Medulla oblongata (tissue), 1 donor: ENCODE measurements at regions not wholly inside any gene's neighbourhood (a gene's known extent, or its start where the extent isn't known, plus 50 kb on each side); places are given as distances from the start of the nearest gene placed in this dataset.

Experiments
- DNase-seq: peaks from one replicate; pipeline ENCODE4 v3.0.0-alpha.2; 2015; ENCODE audit errors: extremely low spot score

- no peak for DNase-seq
These were observed 480.3 kb upstream of the KCNMB2 start for GRCh38 chr3:178055939-178056338.

- DNase-seq: no peak
These were observed 479.4 kb upstream of the KCNMB2 start for GRCh38 chr3:178056868-178057267.

DNA sequence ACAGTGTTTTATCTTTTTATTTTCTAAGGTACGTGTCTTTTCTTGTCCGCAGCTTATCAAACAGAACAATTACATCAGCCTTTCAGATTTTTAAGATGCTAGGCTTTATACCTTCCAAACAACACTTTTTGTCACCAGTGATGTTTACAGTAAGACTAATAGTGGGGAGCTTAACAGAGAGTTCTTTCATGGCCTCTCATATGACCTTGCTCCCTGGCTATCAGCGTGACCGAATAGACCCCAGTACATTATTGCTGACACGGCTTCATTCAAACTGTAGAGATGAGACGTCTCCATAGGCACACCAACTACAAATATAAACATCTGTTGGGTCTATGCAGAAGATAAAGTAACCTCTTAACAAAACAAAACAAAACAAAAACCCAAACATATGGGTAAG lies 477.6 kb upstream of the KCNMB2 start:
- no peak for DNase-seq

DNA sequence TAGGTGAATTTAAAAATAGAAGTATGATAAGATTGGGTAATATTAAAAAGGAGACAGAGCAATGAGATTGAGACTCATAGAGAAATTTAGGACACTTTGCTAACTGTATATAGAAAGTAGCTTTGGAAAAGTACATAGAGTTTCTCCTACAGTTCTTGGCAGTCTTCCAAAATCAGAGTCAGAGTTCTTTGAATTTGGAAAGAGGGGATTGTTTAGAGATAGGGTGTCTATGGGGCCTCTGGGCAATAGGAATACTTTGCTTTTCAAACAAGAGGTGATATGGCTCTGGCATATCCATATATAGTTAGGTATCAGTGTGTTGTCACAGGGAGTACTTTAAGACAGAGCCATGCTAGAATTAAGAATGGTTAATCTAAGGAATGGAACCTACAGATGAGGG lies 477.1 kb upstream of the KCNMB2 start:
- DNase-seq: no peak

GRCh38 chr3:178059836-178060235 lies 476.4 kb upstream of the KCNMB2 start:
- no peak for DNase-seq

DNA sequence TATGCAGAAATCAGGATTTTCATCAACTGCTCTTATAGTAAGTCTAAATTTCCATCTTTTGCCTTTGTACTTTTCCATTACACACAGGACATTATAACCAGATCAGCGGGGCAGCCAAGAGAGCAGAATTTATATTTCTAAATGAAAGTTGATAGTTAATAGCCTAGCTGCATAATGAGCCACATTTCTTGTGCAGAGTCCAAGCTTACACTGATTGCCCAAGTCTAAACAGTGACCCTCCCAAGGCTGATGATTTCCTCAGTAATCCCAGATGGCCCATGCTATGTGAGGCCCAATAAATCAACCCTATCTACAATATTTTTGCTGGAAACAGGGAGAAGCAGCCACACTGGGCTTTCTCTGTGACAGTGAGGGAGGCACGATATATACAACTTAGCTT lies 475.8 kb upstream of the KCNMB2 start:
- DNase-seq: no peak

DNA sequence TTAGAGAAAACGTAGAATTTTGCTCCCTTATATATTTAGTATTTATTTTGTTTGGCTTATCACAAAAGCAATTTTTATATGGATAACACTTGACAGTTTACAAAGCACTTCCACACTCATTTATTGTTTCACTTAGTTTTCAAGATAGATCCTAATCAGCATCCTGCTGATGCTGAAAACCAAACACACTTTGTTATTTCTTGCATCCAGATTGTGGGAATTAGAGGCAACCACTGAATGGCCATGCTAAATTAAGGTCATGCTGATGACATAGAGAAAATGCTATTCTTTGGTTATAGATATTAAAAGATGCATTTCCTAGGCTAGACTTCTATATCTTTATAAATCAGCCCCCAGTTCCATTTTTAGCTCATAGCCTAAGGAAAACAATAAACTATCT lies 474.1 kb upstream of the KCNMB2 start:
- no peak for DNase-seq

DNA sequence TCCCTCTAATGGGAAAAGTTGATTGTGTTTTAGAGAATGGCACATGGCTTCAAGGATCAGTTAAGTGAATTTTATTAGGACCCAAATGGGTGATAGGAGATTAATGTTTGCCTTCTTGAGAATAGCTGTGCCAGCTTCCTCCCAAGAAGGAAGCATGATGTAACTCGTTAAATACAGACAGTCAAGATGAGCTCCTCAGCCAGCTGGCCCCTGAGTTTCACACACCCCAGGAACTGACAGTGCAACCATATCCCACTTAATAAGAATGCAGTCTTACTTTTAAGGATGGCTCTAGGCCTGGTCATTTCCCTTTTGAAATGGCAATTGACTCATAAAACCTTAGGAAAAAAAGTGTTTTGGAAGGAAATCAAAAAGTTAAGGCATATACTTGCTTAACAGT lies 472.8 kb upstream of the KCNMB2 start:
- DNase-seq: no peak

- DNase-seq: peak; percentile 1
These were observed 468.5 kb upstream of the KCNMB2 start for GRCh38 chr3:178067721-178068120.

- DNase-seq: peak; percentile 26
These were observed 463.6 kb upstream of the KCNMB2 start for GRCh38 chr3:178072391-178073305.

DNA sequence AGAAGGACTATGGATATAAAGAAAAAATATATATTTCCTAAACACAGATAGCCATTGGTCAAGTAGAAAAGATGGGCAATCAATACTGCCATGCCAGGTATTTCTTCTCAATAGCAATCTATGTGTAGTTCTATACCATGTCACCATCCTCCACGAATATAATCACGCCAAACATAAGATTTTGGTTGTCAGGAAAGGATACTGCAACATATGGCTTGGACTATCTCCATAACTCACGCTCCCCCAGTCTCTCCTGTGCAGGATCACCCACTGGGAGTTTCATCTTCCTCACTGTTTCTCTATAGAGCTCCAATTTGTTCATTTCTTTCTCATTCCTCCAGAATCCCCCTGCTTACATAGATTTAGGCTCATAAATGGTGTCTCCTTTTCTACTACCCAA lies 462.9 kb upstream of the KCNMB2 start:
- no peak for DNase-seq

DNA sequence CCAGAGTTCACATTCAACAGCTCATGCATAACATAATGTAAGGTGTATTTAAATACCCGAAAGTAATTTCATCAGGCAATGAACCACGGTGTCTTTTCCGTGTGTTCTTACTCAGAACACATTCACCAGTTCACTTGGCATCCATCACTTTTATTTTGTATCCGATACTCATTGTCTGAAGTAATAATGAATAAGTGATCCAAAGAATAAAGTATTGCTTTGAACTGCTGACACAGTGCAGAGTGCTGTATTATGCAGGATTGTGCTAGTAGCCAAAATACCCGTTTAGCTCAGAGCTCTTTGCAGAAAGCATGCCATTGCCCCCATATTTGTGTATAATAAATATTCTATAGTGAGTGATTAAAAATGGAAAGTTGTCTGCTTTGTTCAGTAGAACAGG lies 460.9 kb upstream of the KCNMB2 start:
- DNase-seq: no peak

DNA sequence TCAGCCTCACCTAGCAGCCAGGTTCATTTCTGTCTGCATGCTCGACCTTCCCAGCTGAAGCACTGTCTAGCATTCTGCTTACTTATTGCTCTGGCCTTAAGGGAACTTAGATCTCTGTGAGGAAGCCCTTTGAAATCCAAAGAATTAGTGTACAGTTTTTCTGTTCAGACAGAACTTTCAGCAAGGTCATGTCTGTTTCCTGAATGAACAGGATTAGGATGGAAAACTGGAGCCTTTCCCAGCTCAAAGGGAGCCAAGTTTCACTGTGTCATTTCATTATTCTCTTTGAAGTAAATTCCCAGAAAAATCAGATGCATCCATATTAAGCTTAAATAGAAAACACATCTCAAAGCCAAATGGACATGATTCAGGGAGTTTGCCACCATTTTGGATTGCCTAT lies 457.3 kb upstream of the KCNMB2 start:
- DNase-seq: peak; percentile 42

GRCh38 chr3:178079966-178080365 lies 456.3 kb upstream of the KCNMB2 start:
- no peak for DNase-seq

- DNase-seq: no peak
These were observed 453.8 kb upstream of the KCNMB2 start for GRCh38 chr3:178082326-178082906.

DNA sequence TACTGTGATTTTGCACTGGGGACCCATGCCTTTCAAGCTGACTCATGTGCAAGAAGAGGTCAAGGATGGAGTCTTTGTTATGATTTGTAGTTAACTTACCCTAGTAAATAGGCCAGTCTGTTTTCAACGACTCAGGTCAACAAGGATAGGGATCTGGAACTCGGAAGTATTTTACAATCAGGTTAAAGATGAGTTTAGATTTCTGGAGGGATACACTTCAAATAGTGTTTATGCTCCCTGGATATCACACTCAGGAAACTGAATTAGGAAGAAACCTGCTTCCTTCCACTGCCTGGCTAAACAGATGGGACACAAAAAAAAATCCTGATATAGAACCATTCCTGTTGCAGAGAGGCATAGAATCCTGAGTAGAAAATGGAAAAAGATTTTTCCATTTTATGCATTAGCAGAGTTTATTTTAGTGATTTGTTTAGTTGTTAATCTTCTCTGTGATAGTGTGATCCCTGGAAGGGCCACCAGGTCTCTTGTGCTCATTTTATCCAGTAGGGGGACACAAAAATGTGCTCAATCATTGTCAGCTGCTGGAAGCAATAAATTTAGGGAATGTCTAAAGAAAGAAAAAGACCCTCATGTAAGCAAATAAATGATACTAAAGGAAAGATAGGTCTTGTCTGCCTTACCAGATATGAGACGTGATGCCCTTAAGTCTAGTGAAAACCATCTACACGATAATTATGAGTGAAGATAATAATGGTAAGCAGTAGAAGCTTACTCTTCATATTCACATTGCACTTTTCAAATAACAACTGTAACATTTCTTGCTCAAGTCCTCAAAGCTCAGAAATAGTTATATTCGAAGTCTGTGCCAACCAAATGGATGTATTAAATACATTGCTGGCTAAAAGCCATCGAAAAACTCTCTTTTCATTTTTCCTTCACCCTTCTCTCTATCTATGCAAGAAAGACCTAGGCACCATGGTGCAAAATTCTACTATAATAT lies 452.1 kb upstream of the KCNMB2 start:
- peak; percentile 29 for DNase-seq

- DNase-seq: peak; percentile 93
These were observed 451.1 kb upstream of the KCNMB2 start for GRCh38 chr3:178084938-178085816.

- DNase-seq: no peak
These were observed 450.5 kb upstream of the KCNMB2 start for GRCh38 chr3:178085817-178086123.

GRCh38 chr3:178086144-178086825 lies 450.0 kb upstream of the KCNMB2 start:
- DNase-seq: no peak

DNA sequence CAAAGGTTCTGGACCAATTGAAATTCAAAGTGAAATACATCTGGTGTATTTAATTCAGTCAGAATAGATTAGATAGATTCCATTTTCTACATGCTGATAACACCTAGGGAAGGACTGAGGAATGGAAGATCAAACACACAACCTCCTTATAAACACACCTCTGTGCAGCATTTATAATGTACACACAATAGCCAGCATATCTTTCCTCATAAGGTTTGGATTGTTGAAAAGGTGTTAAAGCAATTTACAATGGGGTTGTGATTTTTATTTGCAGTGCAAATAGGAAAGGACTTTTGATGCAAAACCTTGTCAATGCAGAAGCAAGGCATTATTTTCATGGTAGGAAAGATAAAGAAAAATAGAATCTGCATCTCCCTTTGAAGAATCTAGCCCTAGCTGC lies 448.9 kb upstream of the KCNMB2 start:
- no peak for DNase-seq

- no peak for DNase-seq
These were observed 447.3 kb upstream of the KCNMB2 start for GRCh38 chr3:178088963-178089362.
